ENCODE measurements at regions not wholly inside any gene's neighbourhood (a gene's known extent, or its start where the extent isn't known, plus 50 kb on each side); places are given as distances from the start of the nearest gene placed in this dataset.

DNA sequence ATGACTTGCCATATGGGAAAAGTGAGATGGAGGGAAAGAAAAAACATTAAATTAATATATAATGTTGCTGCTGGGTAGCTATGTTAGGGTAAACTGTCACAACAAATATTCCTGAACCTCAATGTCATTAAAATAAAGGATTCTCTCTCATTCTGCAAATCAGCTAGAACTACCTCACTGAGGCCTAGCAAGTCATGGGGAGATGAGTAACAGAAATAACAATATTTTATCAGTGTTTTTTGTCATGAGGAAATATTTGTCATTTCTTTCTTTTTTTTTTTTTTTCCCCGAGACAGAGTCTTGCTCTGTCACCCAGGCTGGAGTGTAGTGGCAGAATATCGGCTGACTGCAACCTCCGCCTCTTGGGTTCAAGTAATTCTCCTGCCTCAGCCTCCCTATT lies 1282.3 kb upstream of the NRXN1 start:
- Histone ChIP-seq H3K4me3 (no peak overlapping the region), H3K36me3 (ENCODE audit: control insufficient read depth in 2 of 2, insufficient read depth in 2 of 2, low read length in 1 of 2) (no peaks in the 10 kb centered on the region), H3K79me2 (ENCODE audit: control insufficient read depth, insufficient read depth, low read length) (no peaks in the 10 kb centered on the region), H3K9ac (ENCODE audit: control insufficient read depth, insufficient read depth, low read length) (no peak overlapping the region), H2AFZ (ENCODE audit: control insufficient read depth, low read depth, low read length) (no peak overlapping the region), H3K4me2 (ENCODE audit: control insufficient read depth, insufficient read depth) (no peak overlapping the region), H4K20me1 (ENCODE audit: control insufficient read depth, insufficient read depth) (no peaks in the 10 kb centered on the region), H3K27me3 (replicated peaks in 1 of 2; ENCODE audit: control insufficient read depth in 2 of 2, insufficient read depth in 2 of 2, low read length in 1 of 2) (no peaks in the 10 kb centered on the region), H3K9me3 (replicated peaks; ENCODE audit: control insufficient read depth, insufficient read depth, low read length) (no peaks in the 10 kb centered on the region), H3K27ac (ENCODE audit: control insufficient read depth, insufficient read depth) (no peak overlapping the region), H3K4me1 (ENCODE audit: control insufficient read depth, insufficient read depth, low read length) (no peaks in the 10 kb centered on the region)
- 100% methylated on average over 1 of the region's 3 CpGs for WGBS (ENCODE audit: insufficient coverage, insufficient replicate concordance, low lambda C conversion rate, missing lambda C conversion rate)
- RAD21 ChIA-PET (ENCODE audit: unreplicated experiment) = no interaction called here
- no peak for FAIRE-seq
- no peak for DNase-seq (ENCODE audit: low read depth, low spot score)
- TF ChIP-seq GATAD2B (conservative IDR thresholded peaks at IDR 0.05; ENCODE audit: low read depth) = no peak
- TF ChIP-seq, protein P1, sequence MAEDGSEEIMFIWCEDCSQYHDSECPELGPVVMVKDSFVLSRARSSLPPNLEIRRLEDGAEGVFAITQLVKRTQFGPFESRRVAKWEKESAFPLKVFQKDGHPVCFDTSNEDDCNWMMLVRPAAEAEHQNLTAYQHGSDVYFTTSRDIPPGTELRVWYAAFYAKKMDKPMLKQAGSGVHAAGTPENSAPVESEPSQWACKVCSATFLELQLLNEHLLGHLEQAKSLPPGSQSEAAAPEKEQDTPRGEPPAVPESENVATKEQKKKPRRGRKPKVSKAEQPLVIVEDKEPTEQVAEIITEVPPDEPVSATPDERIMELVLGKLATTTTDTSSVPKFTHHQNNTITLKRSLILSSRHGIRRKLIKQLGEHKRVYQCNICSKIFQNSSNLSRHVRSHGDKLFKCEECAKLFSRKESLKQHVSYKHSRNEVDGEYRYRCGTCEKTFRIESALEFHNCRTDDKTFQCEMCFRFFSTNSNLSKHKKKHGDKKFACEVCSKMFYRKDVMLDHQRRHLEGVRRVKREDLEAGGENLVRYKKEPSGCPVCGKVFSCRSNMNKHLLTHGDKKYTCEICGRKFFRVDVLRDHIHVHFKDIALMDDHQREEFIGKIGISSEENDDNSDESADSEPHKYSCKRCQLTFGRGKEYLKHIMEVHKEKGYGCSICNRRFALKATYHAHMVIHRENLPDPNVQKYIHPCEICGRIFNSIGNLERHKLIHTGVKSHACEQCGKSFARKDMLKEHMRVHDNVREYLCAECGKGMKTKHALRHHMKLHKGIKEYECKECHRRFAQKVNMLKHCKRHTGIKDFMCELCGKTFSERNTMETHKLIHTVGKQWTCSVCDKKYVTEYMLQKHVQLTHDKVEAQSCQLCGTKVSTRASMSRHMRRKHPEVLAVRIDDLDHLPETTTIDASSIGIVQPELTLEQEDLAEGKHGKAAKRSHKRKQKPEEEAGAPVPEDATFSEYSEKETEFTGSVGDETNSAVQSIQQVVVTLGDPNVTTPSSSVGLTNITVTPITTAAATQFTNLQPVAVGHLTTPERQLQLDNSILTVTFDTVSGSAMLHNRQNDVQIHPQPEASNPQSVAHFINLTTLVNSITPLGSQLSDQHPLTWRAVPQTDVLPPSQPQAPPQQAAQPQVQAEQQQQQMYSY (CRISPR knock-in tag; IDR thresholded peaks at IDR 0.05) = no peak
- in situ Hi-C loops (cut with MboI) (no loop called here), intact Hi-C loops (cut with micrococcal nuclease; ENCODE audit: unreplicated experiment) (no loop called here)
- no TSS peak for BruUV-seq (replicated peaks)
- CTCF ChIA-PET = no interaction called here
- SMC1A ChIA-PET (ENCODE audit: uncharacterized antibody, unreplicated experiment) = interaction anchor here (0.7 kb wide), 1 partner anchor 656 kb away, joined by 3 read pairs; no protein-coding TSS in a partner anchor
- POLR2A ChIA-PET = no interaction called here
- ATAC-seq = no peak

DNA sequence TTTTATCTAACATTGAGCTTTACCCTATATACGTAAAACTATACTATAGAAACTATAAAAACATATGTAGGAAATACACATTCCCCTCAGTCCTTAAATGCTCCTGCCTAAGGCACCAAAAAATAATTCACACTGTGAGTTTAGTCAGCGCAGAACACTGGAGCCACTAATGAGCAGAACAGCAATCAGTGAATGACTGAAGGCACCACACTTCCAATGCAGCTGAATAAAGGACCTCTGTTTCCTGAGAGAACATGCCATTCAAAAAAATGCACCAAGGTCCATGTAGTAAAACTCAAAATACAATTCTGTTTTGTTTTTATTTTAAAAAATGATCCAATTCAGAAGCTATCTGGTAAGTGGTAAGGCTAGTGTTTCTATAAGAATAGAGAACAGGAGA lies 1280.6 kb upstream of the NRXN1 start:
- ChIA-PET CTCF (no interaction called here), POLR2A (no interaction called here), SMC1A (ENCODE audit: uncharacterized antibody, unreplicated experiment) (no interaction called here), RAD21 (ENCODE audit: unreplicated experiment) (no interaction called here)
- in situ Hi-C loops (cut with MboI) = no loop called here
- H3K36me3 ChIP-seq (ENCODE audit: control insufficient read depth in 2 of 2, insufficient read depth in 2 of 2, low read length in 1 of 2) = no peaks in the 10 kb centered on the region
- BruUV-seq (replicated peaks) = no TSS peak
- H4K20me1 ChIP-seq (ENCODE audit: control insufficient read depth, insufficient read depth) = no peaks in the 10 kb centered on the region
- H3K9ac ChIP-seq (ENCODE audit: control insufficient read depth, insufficient read depth, low read length) = no peak overlapping the region
- no peaks in the 10 kb centered on the region for H3K9me3 ChIP-seq (replicated peaks; ENCODE audit: control insufficient read depth, insufficient read depth, low read length)
- whole genome bisulfite sequencing (ENCODE audit: insufficient coverage, insufficient replicate concordance, low lambda C conversion rate, missing lambda C conversion rate) = 25% methylated on average over 2 of the region's 2 CpGs
- no peaks in the 10 kb centered on the region for H3K79me2 ChIP-seq (ENCODE audit: control insufficient read depth, insufficient read depth, low read length)
- no peak for DNase-seq (ENCODE audit: low read depth, low spot score)
- H3K4me1 ChIP-seq (ENCODE audit: control insufficient read depth, insufficient read depth, low read length) = no peaks in the 10 kb centered on the region
- H2AFZ ChIP-seq (ENCODE audit: control insufficient read depth, low read depth, low read length) = no peak overlapping the region
- H3K4me2 ChIP-seq (ENCODE audit: control insufficient read depth, insufficient read depth) = no peak overlapping the region
- H3K4me3 ChIP-seq = no peak overlapping the region
- no peaks in the 10 kb centered on the region for H3K27me3 ChIP-seq (replicated peaks in 1 of 2; ENCODE audit: control insufficient read depth in 2 of 2, insufficient read depth in 2 of 2, low read length in 1 of 2)
- intact Hi-C loops (cut with micrococcal nuclease; ENCODE audit: unreplicated experiment) = no loop called here
- no peak for FAIRE-seq
- ATAC-seq = no peak
- H3K27ac ChIP-seq (ENCODE audit: control insufficient read depth, insufficient read depth) = no peak overlapping the region
- no peak for TF ChIP-seq IKZF2 (IDR thresholded peaks at IDR 0.05)
- TF ChIP-seq, protein P2, sequence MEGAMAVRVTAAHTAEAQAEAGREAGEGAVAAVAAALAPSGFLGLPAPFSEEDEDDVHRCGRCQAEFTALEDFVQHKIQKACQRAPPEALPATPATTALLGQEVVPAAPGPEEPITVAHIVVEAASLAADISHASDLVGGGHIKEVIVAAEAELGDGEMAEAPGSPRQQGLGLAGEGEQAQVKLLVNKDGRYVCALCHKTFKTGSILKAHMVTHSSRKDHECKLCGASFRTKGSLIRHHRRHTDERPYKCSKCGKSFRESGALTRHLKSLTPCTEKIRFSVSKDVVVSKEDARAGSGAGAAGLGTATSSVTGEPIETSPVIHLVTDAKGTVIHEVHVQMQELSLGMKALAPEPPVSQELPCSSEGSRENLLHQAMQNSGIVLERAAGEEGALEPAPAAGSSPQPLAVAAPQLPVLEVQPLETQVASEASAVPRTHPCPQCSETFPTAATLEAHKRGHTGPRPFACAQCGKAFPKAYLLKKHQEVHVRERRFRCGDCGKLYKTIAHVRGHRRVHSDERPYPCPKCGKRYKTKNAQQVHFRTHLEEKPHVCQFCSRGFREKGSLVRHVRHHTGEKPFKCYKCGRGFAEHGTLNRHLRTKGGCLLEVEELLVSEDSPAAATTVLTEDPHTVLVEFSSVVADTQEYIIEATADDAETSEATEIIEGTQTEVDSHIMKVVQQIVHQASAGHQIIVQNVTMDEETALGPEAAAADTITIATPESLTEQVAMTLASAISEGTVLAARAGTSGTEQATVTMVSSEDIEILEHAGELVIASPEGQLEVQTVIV (IDR thresholded peaks at IDR 0.05; ENCODE audit: borderline replicate concordance, partially characterized antibody) = no peak
- TF ChIP-seq BMI1 (IDR thresholded peaks at IDR 0.05; ENCODE audit: borderline replicate concordance) = no peak
- TF ChIP-seq, protein P3, sequence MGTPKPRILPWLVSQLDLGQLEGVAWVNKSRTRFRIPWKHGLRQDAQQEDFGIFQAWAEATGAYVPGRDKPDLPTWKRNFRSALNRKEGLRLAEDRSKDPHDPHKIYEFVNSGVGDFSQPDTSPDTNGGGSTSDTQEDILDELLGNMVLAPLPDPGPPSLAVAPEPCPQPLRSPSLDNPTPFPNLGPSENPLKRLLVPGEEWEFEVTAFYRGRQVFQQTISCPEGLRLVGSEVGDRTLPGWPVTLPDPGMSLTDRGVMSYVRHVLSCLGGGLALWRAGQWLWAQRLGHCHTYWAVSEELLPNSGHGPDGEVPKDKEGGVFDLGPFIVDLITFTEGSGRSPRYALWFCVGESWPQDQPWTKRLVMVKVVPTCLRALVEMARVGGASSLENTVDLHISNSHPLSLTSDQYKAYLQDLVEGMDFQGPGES (IDR thresholded peaks at IDR 0.05) = no peak
- no peak for TF ChIP-seq PML (IDR thresholded peaks at IDR 0.05; ENCODE audit: low read length)
- TF ChIP-seq ZNF207 (IDR thresholded peaks at IDR 0.05; ENCODE audit: borderline replicate concordance) = no peak
